ENCODE measurements at regions not wholly inside any gene's neighbourhood (a gene's known extent, or its start where the extent isn't known, plus 50 kb on each side); places are given as distances from the start of the nearest gene placed in this dataset.
A peak's percentile ranks its signal among the peaks of the same experiment; 100 is the strongest.

GRCh38 chr9:74245866-74246497 lies 251.2 kb upstream of the RORB start:
- no peak for TF ChIP-seq CTCF (conservative IDR thresholded peaks at IDR 0.05; ENCODE audit: low read depth, low read length)
- no peak for DNase-seq (ENCODE audit: low read depth)
- no peak overlapping the region for H3K4me3 ChIP-seq (ENCODE audit: low read depth, low read length)

- no peak for DNase-seq (ENCODE audit: low read depth)
- no peak for TF ChIP-seq CTCF (conservative IDR thresholded peaks at IDR 0.05; ENCODE audit: low read depth, low read length)
These were observed 241.6 kb upstream of the RORB start for GRCh38 chr9:74255489-74255984.

GRCh38 chr9:74275872-74276508 lies 221.1 kb upstream of the RORB start:
- H3K4me3 ChIP-seq (ENCODE audit: low read depth, low read length) = no peak overlapping the region
- DNase-seq (ENCODE audit: low read depth) = no peak
- no peak for TF ChIP-seq CTCF (conservative IDR thresholded peaks at IDR 0.05; ENCODE audit: low read depth, low read length)

More at GRCh38 chr9:74255489-74255984, 241.6 kb upstream of the RORB start:
- H3K4me3 ChIP-seq (ENCODE audit: low read depth, low read length) = no peak overlapping the region

- no peak overlapping the region for H3K4me3 ChIP-seq (ENCODE audit: low read depth, low read length)
- DNase-seq (ENCODE audit: low read depth) = no peak
- no peak for TF ChIP-seq CTCF (conservative IDR thresholded peaks at IDR 0.05; ENCODE audit: low read depth, low read length)
These were observed 219.6 kb upstream of the RORB start for GRCh38 chr9:74277532-74277931.

DNA sequence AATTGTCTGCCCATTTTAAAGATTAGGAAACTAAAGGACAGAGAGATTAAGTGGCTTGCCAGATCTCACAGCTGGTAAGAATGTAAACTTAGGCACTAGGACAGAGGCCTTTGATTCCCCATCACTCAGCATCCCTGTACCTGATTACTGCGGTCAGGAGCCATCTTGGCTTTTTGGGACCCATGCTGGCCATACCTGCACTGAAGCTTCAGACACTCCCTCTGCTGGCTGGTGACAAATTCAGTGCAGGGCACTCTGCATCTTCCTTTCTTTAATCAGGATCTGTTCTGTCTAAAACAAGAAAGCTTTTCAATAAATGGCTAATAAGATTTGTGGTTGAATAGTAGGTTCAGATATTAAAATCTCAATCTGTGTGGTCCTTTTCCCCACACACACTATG lies 215.5 kb upstream of the RORB start:
- no peak for DNase-seq (ENCODE audit: low read depth)
- TF ChIP-seq CTCF (conservative IDR thresholded peaks at IDR 0.05; ENCODE audit: low read depth, low read length) = peak; percentile 43
- no peak overlapping the region for H3K4me3 ChIP-seq (ENCODE audit: low read depth, low read length)

- H3K4me3 ChIP-seq (ENCODE audit: low read depth, low read length) = no peak overlapping the region
- DNase-seq (ENCODE audit: low read depth) = no peak
- TF ChIP-seq CTCF (conservative IDR thresholded peaks at IDR 0.05; ENCODE audit: low read depth, low read length) = no peak
These were observed 214.4 kb upstream of the RORB start for GRCh38 chr9:74282526-74283253.
